Keratinocyte (primary cell): ENCODE measurements at regions not wholly inside any gene's neighbourhood (a gene's known extent, or its start where the extent isn't known, plus 50 kb on each side); places are given as distances from the start of the nearest gene placed in this dataset.

Source experiments
- CTCF ChIP-seq, 3 experiments: IDR thresholded peaks in 1 of 3; conservative IDR thresholded peaks in 1 of 3; optimal IDR thresholded peaks in 1 of 3; 2 replicates in 2 of 3; 3 replicates in 1 of 3; pipeline versions ENCODE3 to v1.5.1; 2011; ENCODE audit warnings: low read length in 3 of 3, mild to moderate bottlenecking in 3 of 3, moderate library complexity in 2 of 3, control low read depth in 1 of 3, inconsistent platforms in 1 of 3; ENCODE audit not compliant: insufficient read depth in 2 of 3; ENCODE audit errors: extremely low read depth in 1 of 3
- EZH2 ChIP-seq: IDR thresholded peaks from one replicate; pipeline ENCODE4 v1.6.1; 2012; ENCODE audit warnings: inconsistent platforms, mild to moderate bottlenecking, low read length, moderate library complexity

- TF ChIP-seq CTCF (optimal IDR thresholded peaks at IDR 0.05 in 1 of 3, IDR thresholded peaks at IDR 0.05 in 1 of 3, conservative IDR thresholded peaks at IDR 0.05 in 1 of 3; ENCODE audit: extremely low read depth in 1 of 3, insufficient read depth in 2 of 3, low read length in 3 of 3) (no peak), EZH2 (no peak)
Measured at GRCh38 chr12:105567061-105567460, 236.6 kb downstream of the C12orf75 start.
